ENCODE measurements at regions not wholly inside any gene's neighbourhood (a gene's known extent, or its start where the extent isn't known, plus 50 kb on each side); places are given as distances from the start of the nearest gene placed in this dataset.

GRCh38 chr3:72259755-72260587, 475.0 kb upstream of the PROK2 start:
- DNase-seq (ENCODE audit: low spot score), result no peak

- DNase-seq (ENCODE audit: low spot score), result no peak
Observed at GRCh38 chr3:72258361-72259141, 473.6 kb upstream of the PROK2 start.

- DNase-seq (ENCODE audit: low spot score), result no peak
Observed at GRCh38 chr3:72257738-72258137, 472.8 kb upstream of the PROK2 start.

- no peak for DNase-seq (ENCODE audit: low spot score)
Observed at GRCh38 chr3:72257203-72257602, 472.3 kb upstream of the PROK2 start.

GRCh38 chr3:72256716-72257115, 471.8 kb upstream of the PROK2 start:
- DNase-seq (ENCODE audit: low spot score), result no peak

GRCh38 chr3:72255791-72256559, 471.0 kb upstream of the PROK2 start:
- DNase-seq (ENCODE audit: low spot score), result peak; percentile 71

- DNase-seq (ENCODE audit: low spot score), result peak; percentile 23
Observed at GRCh38 chr3:72255191-72255590, 470.2 kb upstream of the PROK2 start.

- no peak for DNase-seq (ENCODE audit: low spot score)
Observed at GRCh38 chr3:72254483-72254882, 469.5 kb upstream of the PROK2 start.

GRCh38 chr3:72250725-72251124, 465.8 kb upstream of the PROK2 start:
- no peak for DNase-seq (ENCODE audit: low spot score)

- no peak for DNase-seq (ENCODE audit: low spot score)
Observed at GRCh38 chr3:72248869-72249268, 463.9 kb upstream of the PROK2 start.

GRCh38 chr3:72248389-72248761, 463.4 kb upstream of the PROK2 start:
- no peak for DNase-seq (ENCODE audit: low spot score)

- DNase-seq (ENCODE audit: low spot score), result no peak
Observed at GRCh38 chr3:72247645-72248388, 462.9 kb upstream of the PROK2 start.

- DNase-seq (ENCODE audit: low spot score), result no peak
Observed at GRCh38 chr3:72247126-72247525, 462.2 kb upstream of the PROK2 start.

- DNase-seq (ENCODE audit: low spot score), result no peak
Observed at GRCh38 chr3:72246685-72247084, 461.7 kb upstream of the PROK2 start.

- peak; percentile 6 for DNase-seq (ENCODE audit: low spot score)
Observed at GRCh38 chr3:72245183-72245811, 460.3 kb upstream of the PROK2 start.

- no peak for DNase-seq (ENCODE audit: low spot score)
Observed at GRCh38 chr3:72244396-72244795, 459.4 kb upstream of the PROK2 start.

GRCh38 chr3:72242326-72242725, 457.4 kb upstream of the PROK2 start:
- no peak for DNase-seq (ENCODE audit: low spot score)

GRCh38 chr3:72241525-72241924, 456.6 kb upstream of the PROK2 start:
- DNase-seq (ENCODE audit: low spot score), result no peak

- no peak for DNase-seq (ENCODE audit: low spot score)
Observed at GRCh38 chr3:72240531-72240930, 455.6 kb upstream of the PROK2 start.

GRCh38 chr3:72238801-72239200, 453.9 kb upstream of the PROK2 start:
- no peak for DNase-seq (ENCODE audit: low spot score)

GRCh38 chr3:72238010-72238691, 453.2 kb upstream of the PROK2 start:
- DNase-seq (ENCODE audit: low spot score), result no peak

All from H4 (cell line).